HG02678 (cell line): ENCODE measurements at regions not wholly inside any gene's neighbourhood (a gene's known extent, or its start where the extent isn't known, plus 50 kb on each side); places are given as distances from the start of the nearest gene placed in this dataset.
"Not testable (repeated sequence)": the region's sequence is repeated elsewhere in the genome, so short reads cannot be mapped to it uniquely, and the experiment has no call there.

Source experiments
- ATAC-seq: cut with Tn5 transposase; IDR thresholded peaks from one replicate; pipeline ENCODE4 v1.9.1; 2021; ENCODE audit warnings: mild to moderate bottlenecking, moderate library complexity; ENCODE audit not compliant: unreplicated experiment

- ATAC-seq: no peak
Measured at GRCh38 chr2:225806105-225806504, 406.6 kb downstream of the NYAP2 start.

DNA sequence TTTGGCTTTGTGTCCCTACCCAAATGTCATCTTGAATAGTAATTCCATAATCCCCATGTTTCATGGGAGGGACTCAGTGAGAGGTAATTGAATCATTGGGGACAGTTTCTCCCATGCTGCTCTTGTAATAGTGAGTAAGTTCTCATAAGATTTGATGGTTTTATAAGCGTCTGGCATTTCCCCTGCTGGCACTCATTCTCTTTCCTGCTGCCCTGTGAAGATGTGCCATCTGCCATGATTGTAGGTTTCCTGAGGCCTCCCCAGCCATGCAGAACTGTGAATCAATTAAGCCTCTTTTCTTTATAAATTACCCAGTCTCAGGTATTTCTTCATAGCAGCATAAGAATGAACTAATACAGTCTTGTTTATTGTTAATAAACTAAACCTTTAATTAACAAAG is 402.6 kb downstream of the NYAP2 start:
- ATAC-seq: not testable (repeated sequence)

DNA sequence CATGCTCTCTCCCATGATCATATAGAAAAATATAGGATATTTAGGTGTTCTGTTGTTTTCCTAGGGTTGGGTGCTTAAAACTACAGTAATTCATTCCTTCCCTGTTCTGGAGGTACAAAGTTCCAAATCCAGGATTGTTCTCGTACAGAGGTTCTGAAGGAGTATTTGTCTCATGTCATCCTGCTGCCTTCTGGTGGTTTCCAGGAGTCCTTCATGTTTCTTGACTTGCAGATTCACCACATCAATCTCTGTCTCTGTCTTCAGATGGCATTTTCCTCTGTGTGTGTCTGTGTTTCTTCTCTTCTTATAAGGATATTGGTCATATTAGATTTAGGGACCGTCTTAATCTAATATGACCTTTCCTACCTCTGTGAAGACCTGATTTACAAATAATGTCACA is 397.9 kb downstream of the NYAP2 start:
- no peak for ATAC-seq

DNA sequence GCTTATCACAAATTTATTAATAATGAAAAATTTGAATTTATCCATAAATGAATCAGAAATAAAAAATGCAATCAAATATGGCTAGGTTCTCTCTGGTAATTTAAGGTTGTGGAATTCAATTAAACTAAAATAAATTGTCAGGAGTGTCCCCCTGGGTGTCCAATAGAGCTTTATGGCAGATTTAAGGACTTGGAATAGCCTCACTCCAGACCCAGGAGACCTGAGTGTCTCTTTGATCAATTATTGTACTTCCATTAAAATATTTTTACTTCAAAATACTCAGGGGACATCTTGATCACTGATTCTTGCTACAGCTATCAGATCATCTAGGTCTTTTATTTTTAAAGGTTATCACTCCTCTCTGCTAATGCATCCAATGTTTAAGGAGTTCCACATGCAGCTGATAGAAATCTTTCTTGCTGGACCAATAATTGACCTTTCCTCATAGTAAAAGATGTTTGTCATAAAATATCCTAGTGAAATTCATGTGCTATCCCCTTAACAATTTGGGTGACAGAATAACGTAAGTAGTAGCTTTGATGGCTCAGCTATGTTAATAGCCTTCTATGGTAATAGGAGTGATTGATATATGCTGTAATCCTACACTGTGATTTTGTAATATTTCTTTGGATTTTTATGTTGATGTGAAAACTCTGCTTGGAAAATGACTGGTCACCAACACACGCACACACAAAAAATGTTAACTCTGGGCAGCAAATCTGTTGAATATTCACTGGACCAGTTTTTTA is 395.3 kb downstream of the NYAP2 start:
- no peak for ATAC-seq

DNA sequence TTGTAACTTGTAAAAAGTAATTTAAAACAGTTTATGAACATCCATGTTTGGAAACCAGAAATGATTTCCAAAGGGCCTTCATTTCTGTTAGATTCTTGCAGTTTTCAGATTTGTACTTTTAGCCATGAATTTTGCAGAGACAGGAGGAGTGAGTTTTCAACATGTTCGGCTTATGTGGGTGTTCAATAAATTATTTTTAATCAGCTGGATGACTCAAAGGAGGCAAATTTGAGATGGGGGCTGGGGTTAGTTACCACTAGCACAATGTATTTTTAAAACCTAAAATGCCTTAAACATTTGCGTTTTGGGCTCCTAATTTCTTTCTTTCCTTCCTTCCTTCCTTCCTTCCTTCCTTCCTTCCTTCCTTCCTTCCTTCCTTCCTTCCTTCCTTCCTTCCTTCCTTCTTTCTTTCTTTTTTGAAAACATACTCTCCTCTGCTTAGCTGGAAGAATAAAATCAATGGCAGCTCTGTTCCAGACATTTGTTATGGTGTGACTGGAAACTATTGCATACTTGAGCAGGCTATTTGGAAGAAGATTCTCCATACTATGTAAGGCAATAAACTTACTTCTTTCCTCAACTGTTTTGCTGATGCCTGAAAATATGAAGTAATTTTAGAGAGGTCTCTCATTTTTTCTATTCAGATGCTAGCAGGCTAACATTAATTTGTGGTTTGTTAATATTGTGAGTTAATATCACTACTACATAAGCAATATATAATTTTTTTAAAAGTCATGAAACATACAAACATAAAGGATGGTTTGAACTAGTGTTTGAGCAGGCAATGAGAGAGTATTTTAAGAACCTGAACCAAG is 394.4 kb downstream of the NYAP2 start:
- ATAC-seq: no peak

- no peak for ATAC-seq
Measured at GRCh38 chr2:225788571-225789094, 389.1 kb downstream of the NYAP2 start.

- ATAC-seq: no peak
Measured at GRCh38 chr2:225787497-225787896, 388.0 kb downstream of the NYAP2 start.

- no peak for ATAC-seq
Measured at GRCh38 chr2:225781991-225782390, 382.5 kb downstream of the NYAP2 start.

- ATAC-seq: no peak
Measured at GRCh38 chr2:225781145-225781544, 381.6 kb downstream of the NYAP2 start.

DNA sequence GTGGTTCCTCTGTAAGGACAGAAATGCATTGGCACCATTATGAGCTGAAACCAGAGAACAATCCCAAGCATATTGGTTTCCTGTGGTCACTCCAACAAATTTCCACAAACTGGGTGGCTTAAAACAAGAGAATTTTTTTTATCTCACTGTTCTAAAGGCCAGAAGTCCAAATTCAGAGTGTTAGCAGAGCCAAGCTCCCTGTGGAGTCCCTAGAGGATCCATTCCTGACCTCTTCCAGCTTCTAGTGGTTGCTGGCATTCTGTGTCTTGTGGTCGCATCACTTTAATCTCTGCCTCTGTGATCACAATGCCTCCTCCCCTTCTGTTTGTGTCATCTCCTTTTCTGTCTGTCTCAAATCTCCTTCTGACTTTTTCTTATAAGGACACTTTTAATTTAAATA is 380.3 kb downstream of the NYAP2 start:
- ATAC-seq: no peak

- no peak for ATAC-seq
Measured at GRCh38 chr2:225773148-225773547, 373.6 kb downstream of the NYAP2 start.

DNA sequence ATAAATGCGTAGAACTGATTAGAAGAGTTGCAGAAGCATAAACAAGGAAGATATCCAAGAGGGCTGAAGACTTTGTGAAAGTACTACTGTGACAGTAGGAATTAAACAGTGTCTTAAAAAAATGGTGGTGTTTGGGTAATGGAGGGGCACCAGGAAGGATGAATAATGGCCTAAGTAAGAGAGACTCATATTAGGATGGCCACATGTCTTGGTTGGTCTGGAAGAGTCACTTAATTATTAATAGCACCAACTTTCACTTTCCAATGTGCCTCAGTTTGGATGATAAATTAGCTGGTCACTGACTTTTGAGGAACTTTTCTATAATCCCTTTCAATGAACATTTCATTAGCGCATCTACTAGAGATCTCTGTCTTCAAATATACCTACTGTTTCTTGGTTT is 372.2 kb downstream of the NYAP2 start:
- peak; percentile 45 for ATAC-seq

GRCh38 chr2:225768741-225769140 is 369.2 kb downstream of the NYAP2 start:
- ATAC-seq: no peak

DNA sequence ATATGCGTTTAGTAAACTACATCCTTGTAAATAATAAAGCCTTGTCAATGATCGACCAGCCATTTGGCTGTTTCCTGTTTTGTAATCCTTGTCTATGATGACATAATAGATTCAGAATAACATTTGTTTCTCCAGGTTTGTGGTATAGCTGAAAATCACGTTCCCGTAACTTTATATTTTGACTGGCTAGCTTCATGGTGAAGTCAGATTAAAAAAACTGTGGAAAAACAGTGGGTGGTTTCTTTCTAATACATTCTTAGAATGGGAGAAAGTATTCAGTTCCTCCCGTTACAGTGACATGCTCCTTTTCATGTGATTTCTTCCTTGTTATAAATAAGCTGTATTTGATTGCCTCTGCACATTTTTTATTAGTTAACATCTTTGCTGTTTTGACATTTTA is 366.9 kb downstream of the NYAP2 start:
- ATAC-seq: no peak

- ATAC-seq: no peak
Measured at GRCh38 chr2:225765820-225766219, 366.3 kb downstream of the NYAP2 start.

GRCh38 chr2:225764346-225764745 is 364.8 kb downstream of the NYAP2 start:
- no peak for ATAC-seq

- ATAC-seq: no peak
Measured at GRCh38 chr2:225763711-225764110, 364.2 kb downstream of the NYAP2 start.

DNA sequence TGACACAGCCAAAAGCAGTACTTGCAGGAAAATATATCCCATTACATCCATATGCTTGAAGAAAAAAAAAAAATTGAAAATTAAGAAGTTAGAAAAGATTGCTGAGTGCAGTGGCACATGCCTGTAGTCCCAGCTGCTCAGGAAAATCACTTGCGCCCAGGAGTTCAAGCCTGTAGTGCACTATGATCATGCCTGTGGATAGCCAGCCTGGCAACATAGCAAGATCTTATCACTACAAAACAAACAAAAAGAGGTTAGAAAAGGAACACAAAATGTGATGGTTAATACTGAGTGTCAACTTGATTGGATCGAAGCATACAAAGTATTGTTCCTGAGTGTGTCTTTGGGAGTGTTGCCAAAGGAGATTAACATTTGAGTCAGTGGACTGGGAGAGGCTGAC is 361.9 kb downstream of the NYAP2 start:
- no peak for ATAC-seq

GRCh38 chr2:225757248-225757647 is 357.7 kb downstream of the NYAP2 start:
- ATAC-seq: no peak

DNA sequence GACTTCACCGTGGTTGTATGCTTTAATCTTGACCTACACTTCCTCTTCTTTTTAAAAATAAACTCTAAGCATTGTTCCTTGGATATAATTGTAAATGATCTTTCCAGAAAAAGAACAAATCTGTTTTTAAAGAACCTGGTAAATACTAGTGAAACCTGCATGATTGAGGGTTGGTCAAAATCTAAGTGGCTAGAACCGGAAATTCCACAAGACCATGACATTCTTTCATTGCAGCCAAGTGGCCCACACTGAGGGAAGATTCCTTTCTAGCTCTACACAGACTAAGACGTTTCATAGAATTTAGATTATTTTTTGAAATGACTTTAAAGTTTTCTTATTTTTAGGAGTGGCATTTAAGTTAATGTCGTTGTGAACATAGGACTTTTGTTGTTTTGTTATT is 356.7 kb downstream of the NYAP2 start:
- no peak for ATAC-seq

GRCh38 chr2:225748609-225749008 is 349.1 kb downstream of the NYAP2 start:
- ATAC-seq: no peak

DNA sequence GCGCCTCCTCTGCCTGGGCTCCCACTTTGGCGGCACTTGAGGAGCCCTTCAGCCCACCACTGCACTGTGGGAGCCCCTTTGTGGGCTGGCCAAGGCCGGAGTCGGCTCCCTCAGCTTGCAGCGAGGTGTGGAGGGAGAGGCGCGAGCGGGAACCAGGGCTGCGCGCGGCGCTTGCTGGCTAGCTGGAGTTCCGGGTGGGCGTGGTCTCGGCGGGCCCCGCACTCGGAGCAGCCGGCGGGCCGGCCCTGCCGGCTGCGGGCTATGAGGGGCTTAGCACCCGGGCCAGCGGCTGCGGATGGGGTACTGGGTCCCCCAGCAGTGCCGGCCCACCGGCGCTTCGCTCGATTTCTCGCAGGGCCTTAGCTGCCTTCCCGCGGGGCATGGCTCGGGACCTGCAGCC is 344.5 kb downstream of the NYAP2 start:
- not testable (repeated sequence) for ATAC-seq
